ENCODE measurements at regions not wholly inside any gene's neighbourhood (a gene's known extent, or its start where the extent isn't known, plus 50 kb on each side); places are given as distances from the start of the nearest gene placed in this dataset.

- DNase-seq (ENCODE audit: extremely low read depth in 1 of 4, low spot score in 3 of 4) (no peak), FAIRE-seq (no peak), ATAC-seq (no peak)
- no TSS peak for BruUV-seq (replicated peaks)
- H3K79me2 ChIP-seq (ENCODE audit: control insufficient read depth, insufficient read depth, low read length) = no peaks in the 10 kb centered on the region
- H2AFZ ChIP-seq (ENCODE audit: low read depth, low read length) = no peak overlapping the region
- 0% methylated on average over 2 of the region's 2 CpGs for WGBS (ENCODE audit: insufficient coverage, low coverage, missing lambda C conversion rate)
- intact Hi-C loops (cut with micrococcal nuclease) = no loop called here
- no peak overlapping the region for H3K4me3 ChIP-seq
- H3K9me3 ChIP-seq (replicated peaks; ENCODE audit: control insufficient read depth, insufficient read depth, low read depth, low read length) = no peaks in the 10 kb centered on the region
- no peaks in the 10 kb centered on the region for H3K36me3 ChIP-seq (ENCODE audit: control insufficient read depth, insufficient read depth, low read length)
- H3K4me1 ChIP-seq (replicated peaks in 1 of 2; ENCODE audit: control insufficient read depth in 2 of 2, insufficient read depth in 2 of 2, low read length in 2 of 2) = no peaks in the 10 kb centered on the region
- H3K9ac ChIP-seq (ENCODE audit: insufficient read depth in 1 of 2, low read depth in 2 of 2, low read length in 2 of 2) = no peak overlapping the region
- ChIA-PET POLR2A (no interaction called here), CTCF (ENCODE audit: low intra/inter-chr PET ratio) (interaction anchor here (0.7 kb wide), 1 partner anchor 27 kb away, joined by 3 read pairs; no protein-coding TSS in a partner anchor)
- in situ Hi-C loops (cut with MboI) = no loop called here
- H3K27me3 ChIP-seq (ENCODE audit: control insufficient read depth in 2 of 2, insufficient read depth in 2 of 2, low read length in 2 of 2) = no peaks in the 10 kb centered on the region
- H3K9me1 ChIP-seq (ENCODE audit: control insufficient read depth, insufficient read depth, low read length) = no peaks in the 10 kb centered on the region
- TF ChIP-seq ZNF57 (CRISPR knock-in tag; IDR thresholded peaks at IDR 0.05) = no peak
- TF ChIP-seq NFRKB (IDR thresholded peaks at IDR 0.05; ENCODE audit: low read depth) = no peak
- TF ChIP-seq, protein P1, sequence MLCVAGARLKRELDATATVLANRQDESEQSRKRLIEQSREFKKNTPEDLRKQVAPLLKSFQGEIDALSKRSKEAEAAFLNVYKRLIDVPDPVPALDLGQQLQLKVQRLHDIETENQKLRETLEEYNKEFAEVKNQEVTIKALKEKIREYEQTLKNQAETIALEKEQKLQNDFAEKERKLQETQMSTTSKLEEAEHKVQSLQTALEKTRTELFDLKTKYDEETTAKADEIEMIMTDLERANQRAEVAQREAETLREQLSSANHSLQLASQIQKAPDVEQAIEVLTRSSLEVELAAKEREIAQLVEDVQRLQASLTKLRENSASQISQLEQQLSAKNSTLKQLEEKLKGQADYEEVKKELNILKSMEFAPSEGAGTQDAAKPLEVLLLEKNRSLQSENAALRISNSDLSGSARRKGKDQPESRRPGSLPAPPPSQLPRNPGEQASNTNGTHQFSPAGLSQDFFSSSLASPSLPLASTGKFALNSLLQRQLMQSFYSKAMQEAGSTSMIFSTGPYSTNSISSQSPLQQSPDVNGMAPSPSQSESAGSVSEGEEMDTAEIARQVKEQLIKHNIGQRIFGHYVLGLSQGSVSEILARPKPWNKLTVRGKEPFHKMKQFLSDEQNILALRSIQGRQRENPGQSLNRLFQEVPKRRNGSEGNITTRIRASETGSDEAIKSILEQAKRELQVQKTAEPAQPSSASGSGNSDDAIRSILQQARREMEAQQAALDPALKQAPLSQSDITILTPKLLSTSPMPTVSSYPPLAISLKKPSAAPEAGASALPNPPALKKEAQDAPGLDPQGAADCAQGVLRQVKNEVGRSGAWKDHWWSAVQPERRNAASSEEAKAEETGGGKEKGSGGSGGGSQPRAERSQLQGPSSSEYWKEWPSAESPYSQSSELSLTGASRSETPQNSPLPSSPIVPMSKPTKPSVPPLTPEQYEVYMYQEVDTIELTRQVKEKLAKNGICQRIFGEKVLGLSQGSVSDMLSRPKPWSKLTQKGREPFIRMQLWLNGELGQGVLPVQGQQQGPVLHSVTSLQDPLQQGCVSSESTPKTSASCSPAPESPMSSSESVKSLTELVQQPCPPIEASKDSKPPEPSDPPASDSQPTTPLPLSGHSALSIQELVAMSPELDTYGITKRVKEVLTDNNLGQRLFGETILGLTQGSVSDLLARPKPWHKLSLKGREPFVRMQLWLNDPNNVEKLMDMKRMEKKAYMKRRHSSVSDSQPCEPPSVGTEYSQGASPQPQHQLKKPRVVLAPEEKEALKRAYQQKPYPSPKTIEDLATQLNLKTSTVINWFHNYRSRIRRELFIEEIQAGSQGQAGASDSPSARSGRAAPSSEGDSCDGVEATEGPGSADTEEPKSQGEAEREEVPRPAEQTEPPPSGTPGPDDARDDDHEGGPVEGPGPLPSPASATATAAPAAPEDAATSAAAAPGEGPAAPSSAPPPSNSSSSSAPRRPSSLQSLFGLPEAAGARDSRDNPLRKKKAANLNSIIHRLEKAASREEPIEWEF (CRISPR knock-in tag; IDR thresholded peaks at IDR 0.05) = no peak
- no peak for TF ChIP-seq ZNF395 (CRISPR knock-in tag; IDR thresholded peaks at IDR 0.05)
- TF ChIP-seq CHD1 (IDR thresholded peaks at IDR 0.05; ENCODE audit: low read length) = no peak
- TF ChIP-seq BCL6 (CRISPR knock-in tag; IDR thresholded peaks at IDR 0.05) = no peak
- no peak for TF ChIP-seq MYC (IDR thresholded peaks at IDR 0.05; ENCODE audit: low read depth, low read length)
- no peak for TF ChIP-seq MYC (CRISPR knock-in tag; IDR thresholded peaks at IDR 0.05; ENCODE audit: borderline replicate concordance, low read depth)
- no peak for TF ChIP-seq KDM4B (IDR thresholded peaks at IDR 0.05; ENCODE audit: borderline replicate concordance in 2 of 2, low read depth in 1 of 2)
- TF ChIP-seq, protein P2, sequence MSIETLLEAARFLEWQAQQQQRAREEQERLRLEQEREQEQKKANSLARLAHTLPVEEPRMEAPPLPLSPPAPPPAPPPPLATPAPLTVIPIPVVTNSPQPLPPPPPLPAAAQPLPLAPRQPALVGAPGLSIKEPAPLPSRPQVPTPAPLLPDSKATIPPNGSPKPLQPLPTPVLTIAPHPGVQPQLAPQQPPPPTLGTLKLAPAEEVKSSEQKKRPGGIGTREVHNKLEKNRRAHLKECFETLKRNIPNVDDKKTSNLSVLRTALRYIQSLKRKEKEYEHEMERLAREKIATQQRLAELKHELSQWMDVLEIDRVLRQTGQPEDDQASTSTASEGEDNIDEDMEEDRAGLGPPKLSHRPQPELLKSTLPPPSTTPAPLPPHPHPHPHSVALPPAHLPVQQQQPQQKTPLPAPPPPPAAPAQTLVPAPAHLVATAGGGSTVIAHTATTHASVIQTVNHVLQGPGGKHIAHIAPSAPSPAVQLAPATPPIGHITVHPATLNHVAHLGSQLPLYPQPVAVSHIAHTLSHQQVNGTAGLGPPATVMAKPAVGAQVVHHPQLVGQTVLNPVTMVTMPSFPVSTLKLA (conservative IDR thresholded peaks at IDR 0.05) = no peak
- TF ChIP-seq GATAD2B (IDR thresholded peaks at IDR 0.05; ENCODE audit: borderline replicate concordance) = no peak
- no peak overlapping the region for H3K4me2 ChIP-seq (ENCODE audit: insufficient read depth, low read length)
- H4K20me1 ChIP-seq (replicated peaks; ENCODE audit: control insufficient read depth, insufficient read depth, low read length) = no peaks in the 10 kb centered on the region
- H3K27ac ChIP-seq (ENCODE audit: extremely low read depth, low read depth, low read length) = no peak overlapping the region
These were observed 530.6 kb downstream of the FGF9 start for GRCh38 chr13:22201375-22201925.
